ENCODE measurements at regions not wholly inside any gene's neighbourhood (a gene's known extent, or its start where the extent isn't known, plus 50 kb on each side); places are given as distances from the start of the nearest gene placed in this dataset.

DNA sequence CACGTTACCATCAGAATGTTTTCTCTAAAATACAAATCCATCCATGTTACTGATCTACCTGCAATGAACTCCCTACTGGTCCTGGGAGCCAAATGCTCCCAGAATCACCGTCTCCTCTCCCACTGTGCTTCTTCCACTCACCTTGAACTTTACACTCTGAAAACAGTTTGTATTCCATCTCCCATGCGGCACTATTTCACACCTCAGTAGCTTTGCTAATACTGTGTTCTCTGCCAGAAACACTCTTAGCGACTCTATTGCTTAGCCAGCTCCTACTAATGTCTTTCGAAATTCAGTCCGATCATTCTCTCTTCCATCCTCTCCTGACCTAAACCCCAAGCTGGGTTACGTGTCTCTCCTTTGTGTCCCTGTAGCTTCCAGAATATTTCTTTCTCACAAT is 284.4 kb upstream of the DUSP10 start:
- intact Hi-C loops (cut with DNase I): no loop called here
- no peak for FAIRE-seq
- ATAC-seq: peak in 1 of 4 donors; percentile 36
- Histone ChIP-seq H3K4me1 (no peaks in the 10 kb centered on the region), H3K27ac (no peak overlapping the region), H3K36me3 (no peaks in the 10 kb centered on the region), H3K9me3 (no peaks in the 10 kb centered on the region), H3K27me3 (no peaks in the 10 kb centered on the region), H3K4me3 (no peak overlapping the region)
- DNase-seq: no peak
- 65 to 68% methylated on average over 7 of the region's 7 CpGs for WGBS, 2 donors
- TF ChIP-seq, protein P1, sequence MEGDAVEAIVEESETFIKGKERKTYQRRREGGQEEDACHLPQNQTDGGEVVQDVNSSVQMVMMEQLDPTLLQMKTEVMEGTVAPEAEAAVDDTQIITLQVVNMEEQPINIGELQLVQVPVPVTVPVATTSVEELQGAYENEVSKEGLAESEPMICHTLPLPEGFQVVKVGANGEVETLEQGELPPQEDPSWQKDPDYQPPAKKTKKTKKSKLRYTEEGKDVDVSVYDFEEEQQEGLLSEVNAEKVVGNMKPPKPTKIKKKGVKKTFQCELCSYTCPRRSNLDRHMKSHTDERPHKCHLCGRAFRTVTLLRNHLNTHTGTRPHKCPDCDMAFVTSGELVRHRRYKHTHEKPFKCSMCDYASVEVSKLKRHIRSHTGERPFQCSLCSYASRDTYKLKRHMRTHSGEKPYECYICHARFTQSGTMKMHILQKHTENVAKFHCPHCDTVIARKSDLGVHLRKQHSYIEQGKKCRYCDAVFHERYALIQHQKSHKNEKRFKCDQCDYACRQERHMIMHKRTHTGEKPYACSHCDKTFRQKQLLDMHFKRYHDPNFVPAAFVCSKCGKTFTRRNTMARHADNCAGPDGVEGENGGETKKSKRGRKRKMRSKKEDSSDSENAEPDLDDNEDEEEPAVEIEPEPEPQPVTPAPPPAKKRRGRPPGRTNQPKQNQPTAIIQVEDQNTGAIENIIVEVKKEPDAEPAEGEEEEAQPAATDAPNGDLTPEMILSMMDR (IDR thresholded peaks at IDR 0.05): no peak

DNA sequence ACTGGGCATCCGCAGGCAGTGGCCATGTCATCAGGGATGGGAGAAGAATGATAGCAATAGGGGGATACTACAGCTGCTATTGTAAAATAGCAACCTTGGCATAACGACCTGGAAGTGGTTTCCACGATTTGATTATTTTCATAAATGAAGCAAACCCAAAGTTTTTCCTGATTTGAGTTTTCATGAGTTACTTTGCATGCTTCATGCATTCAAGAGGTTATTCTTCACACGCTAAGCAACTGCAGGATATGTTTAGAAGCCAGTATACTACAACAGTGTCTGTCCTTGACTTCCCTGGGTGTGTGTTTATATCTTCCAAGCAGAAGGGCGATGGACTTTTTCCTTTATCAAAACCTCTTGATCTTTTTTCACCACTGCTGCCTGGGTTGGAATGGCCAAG is 281.1 kb upstream of the DUSP10 start:
- TF ChIP-seq, protein P1 (IDR thresholded peaks at IDR 0.05): no peak
- ATAC-seq (no peak), FAIRE-seq (no peak), DNase-seq (no peak)
- Histone ChIP-seq H3K27ac (no peak overlapping the region), H3K4me3 (no peak overlapping the region), H3K4me1 (peaks cover 0 to 8% (median 0%) of the 10 kb centered on the region in 3 donors), H3K27me3 (no peaks in the 10 kb centered on the region), H3K9me3 (no peaks in the 10 kb centered on the region), H3K36me3 (no peaks in the 10 kb centered on the region)
- 84 to 89% methylated on average over 5 of the region's 5 CpGs for WGBS, 2 donors
- intact Hi-C loops (cut with DNase I): no loop called here

DNA sequence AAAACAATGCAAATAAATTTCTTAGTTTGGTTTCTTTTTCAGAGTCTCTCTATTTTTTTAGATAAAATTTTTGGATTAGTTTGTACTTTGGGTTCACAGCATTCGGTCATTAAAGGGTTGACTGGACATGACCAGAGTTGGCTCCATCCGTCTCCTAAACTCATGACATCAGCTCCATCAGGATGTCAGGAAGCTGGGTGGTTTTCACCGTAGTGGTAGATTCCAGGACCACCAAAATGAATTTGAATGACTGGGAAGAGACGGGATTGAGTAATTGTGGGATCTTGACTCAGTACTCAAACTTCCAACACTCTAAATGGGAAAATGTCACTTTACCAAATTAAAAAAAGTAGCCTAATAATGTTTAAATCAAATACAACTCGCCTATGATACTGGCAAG is 279.2 kb upstream of the DUSP10 start:
- Histone ChIP-seq H3K4me1 (peaks cover 0 to 8% (median 0%) of the 10 kb centered on the region in 3 donors), H3K27ac (no peak overlapping the region), H3K36me3 (no peaks in the 10 kb centered on the region), H3K4me3 (no peak overlapping the region), H3K27me3 (no peaks in the 10 kb centered on the region), H3K9me3 (no peaks in the 10 kb centered on the region)
- TF ChIP-seq, protein P1 (IDR thresholded peaks at IDR 0.05): no peak
- intact Hi-C loops (cut with DNase I): no loop called here
- 69 to 70% methylated on average over 5 of the region's 5 CpGs for WGBS, 2 donors
- FAIRE-seq: no peak
- ATAC-seq: no peak
- DNase-seq: no peak

DNA sequence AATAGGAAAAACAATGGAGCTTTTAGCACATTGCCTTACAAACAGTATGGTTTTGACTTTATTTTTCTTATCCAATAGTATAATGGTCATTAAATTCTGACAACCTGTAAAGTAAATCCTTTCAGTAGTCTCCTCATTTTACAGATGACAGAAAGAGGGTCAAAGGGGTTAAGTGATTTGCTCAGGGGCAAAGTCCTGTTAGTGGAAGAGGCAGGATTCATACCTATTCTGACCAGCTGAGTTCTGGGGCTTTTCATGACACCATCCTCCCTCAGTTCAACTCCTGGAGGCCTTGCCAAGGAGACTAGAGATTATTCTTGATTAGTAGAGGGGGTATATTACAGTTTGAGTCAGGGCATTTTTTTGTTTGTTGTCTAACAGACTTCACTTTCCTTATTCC is 278.7 kb upstream of the DUSP10 start:
- Histone ChIP-seq H3K36me3 (no peaks in the 10 kb centered on the region), H3K27ac (no peak overlapping the region), H3K4me1 (peaks cover 0 to 8% (median 0%) of the 10 kb centered on the region in 3 donors), H3K4me3 (no peak overlapping the region), H3K9me3 (no peaks in the 10 kb centered on the region), H3K27me3 (no peaks in the 10 kb centered on the region)
- FAIRE-seq: no peak
- TF ChIP-seq, protein P1 (IDR thresholded peaks at IDR 0.05): no peak
- no peak for ATAC-seq
- intact Hi-C loops (cut with DNase I): no loop called here
- DNase-seq: no peak

DNA sequence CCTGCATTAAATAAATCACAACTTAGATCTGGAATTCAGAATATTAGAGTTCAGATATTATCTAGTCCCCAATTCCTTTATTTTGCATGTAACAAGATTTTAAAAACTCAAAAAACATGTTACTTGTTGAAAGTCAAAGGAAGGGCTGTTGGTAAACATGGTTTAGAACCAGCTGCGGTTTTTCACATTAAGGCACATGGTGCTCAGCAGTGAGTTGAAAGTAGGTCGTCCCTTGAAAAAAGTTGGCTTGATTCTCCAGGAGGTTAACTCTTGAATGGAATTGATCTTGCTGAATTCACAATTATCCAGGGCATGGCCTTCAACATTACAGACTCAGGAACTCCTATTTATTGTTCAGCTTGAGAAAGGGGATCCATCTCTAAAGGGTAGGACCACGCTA is 277.1 kb upstream of the DUSP10 start:
- Histone ChIP-seq H3K9me3 (no peaks in the 10 kb centered on the region), H3K4me1 (peaks cover 0 to 8% (median 0%) of the 10 kb centered on the region in 3 donors), H3K27ac (peak overlapping the region in 2 of 4 donors; percentile 49 to 53), H3K4me3 (no peak overlapping the region), H3K27me3 (no peaks in the 10 kb centered on the region), H3K36me3 (no peaks in the 10 kb centered on the region)
- WGBS, 2 donors: 44 to 46% methylated on average over 3 of the region's 3 CpGs
- FAIRE-seq (no peak), DNase-seq (peak in 3 of 6 donors; percentile 39 to 64 (median 60)), ATAC-seq (peak; percentile 86 to 97 (median 94))
- intact Hi-C loops (cut with DNase I): no loop called here
- TF ChIP-seq, protein P1 (IDR thresholded peaks at IDR 0.05): no peak
